Activated CD4-positive, alpha-beta T cell treated with anti-CD3 and anti-CD28 coated beads, Interleukin-2, Interleukin-6, amounts not matched to agents 100 ng/mL and 50 ng/mL, durations not matched to agents 16 hours and 8 hours (primary cell): ENCODE measurements at regions not wholly inside any gene's neighbourhood (a gene's known extent, or its start where the extent isn't known, plus 50 kb on each side); places are given as distances from the start of the nearest gene placed in this dataset.
"Not testable (repeated sequence)": the region's sequence is repeated elsewhere in the genome, so short reads cannot be mapped to it uniquely, and the experiment has no call there.

Experiments
- DNase-seq: peaks from one replicate; pipeline ENCODE4 v3.0.0-alpha.2; 2020

- no peak for DNase-seq
Observed at GRCh38 chr2:72031346-72032110, 116.1 kb downstream of the CYP26B1 start.

DNA sequence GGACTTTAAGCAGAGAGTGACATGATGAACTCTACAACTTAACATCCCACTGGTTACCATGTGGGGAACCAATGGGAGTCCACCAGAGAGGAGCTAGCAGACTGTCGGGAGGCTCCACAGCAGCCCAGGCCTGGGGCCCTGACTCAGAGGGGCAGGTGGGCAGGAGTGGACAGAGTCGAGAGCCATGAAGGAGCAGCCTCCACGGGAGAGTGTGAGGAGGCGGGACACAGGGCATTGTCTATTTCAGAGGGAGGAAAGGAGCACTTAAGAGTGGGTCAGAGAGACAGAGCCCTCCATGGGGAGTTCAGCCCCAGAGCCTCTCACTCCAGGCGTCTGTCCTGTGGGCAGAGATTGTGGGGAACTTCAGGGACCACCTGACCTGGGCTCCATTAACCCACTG, 118.7 kb downstream of the CYP26B1 start:
- no peak for DNase-seq

- DNase-seq = no peak
Observed at GRCh38 chr2:72028351-72028995, 119.2 kb downstream of the CYP26B1 start.

DNA sequence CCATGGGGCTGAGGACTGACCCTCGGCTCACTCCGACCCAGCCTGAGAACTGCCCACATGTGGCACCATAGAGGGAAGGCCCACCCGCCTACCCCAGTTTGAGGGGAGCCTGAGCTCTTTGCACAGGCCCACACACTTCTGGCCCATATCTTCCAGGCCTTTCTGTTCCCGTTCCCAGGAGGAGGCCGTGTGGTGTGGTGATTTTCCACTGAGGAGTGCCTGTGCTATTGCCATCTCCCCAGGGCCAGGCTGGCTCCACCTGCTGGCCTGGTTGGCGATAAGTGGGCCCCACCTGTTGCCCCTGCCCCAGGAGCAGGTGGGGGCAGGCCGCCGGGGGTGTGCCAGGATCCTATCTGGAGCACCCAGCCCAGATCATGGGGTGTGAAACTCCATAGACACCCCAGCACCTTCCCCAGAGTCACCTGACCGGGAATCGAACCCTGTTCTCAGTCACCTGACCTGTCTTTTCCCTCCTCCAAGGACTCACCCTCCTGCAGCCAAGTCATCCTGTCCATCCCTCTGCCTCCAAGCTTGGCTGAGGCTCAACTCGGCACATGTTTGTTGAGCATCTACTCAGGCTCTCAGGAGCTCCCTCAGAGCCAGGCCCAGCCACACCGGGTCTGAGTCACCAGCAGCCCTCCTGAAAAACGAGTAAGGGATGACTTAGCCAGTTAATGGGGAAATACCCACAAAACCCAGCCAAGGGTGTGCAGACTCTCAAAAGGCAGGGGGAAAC, 120.1 kb downstream of the CYP26B1 start:
- DNase-seq = no peak

GRCh38 chr2:72026819-72027425, 120.7 kb downstream of the CYP26B1 start:
- DNase-seq = no peak

DNA sequence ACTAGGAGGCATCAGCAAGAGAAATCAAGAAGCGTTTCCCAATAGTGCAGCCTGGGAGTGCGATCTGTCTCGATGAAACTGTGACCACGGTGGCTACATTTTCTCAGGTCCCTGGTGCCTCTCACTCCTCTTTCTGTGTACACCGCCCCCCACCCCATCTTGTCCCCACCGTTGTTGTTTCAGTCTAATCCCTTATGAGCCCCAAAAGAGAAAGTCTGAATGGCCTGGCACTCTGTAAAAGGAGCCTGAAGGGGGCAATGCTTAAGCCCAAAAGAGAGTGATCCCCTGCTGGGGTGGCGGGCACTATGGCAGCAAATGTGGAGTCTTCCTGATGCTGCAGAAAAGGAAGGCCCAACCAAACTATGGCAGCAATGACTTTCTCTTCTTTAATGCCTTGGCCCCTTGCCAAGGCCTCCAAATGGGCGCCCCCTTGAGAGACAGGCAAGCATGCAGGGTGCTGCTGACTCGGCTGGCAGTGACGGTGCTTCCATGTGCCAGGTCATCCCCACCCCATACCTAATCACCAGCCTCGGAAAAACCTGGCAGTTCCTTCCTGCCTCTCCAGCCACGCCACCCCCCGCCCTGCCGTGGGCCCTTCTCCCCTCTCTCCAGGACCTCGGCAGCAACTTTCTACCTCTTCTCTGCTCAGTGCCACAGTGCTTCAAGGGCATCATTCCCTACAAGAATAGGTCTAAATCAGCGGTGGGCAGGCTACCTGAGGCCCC, 123.0 kb downstream of the CYP26B1 start:
- DNase-seq = no peak

GRCh38 chr2:72023678-72024390, 123.8 kb downstream of the CYP26B1 start:
- DNase-seq = no peak

DNA sequence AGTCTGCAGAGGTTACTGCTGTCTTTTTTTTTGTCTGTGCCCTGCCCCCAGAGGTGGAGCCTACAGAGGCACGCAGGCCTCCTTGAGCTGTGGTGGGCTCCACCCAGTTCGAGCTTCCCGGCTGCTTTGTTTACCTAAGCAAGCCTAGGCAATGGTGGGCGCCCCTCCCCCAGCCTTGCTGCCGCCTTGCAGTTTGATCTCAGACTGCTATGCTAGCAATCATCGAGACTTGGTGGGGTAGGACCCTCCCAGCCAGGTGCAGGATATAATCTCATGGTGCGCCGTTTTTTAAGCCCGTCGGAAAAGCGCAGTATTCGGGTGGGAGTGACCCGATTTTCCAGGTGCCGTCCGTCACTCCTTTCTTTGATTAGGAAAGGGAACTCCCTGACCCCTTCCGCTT, 126.3 kb downstream of the CYP26B1 start:
- DNase-seq = not testable (repeated sequence)

GRCh38 chr2:72015266-72015665, 132.4 kb downstream of the CYP26B1 start:
- DNase-seq = no peak

- no peak for DNase-seq
Observed at GRCh38 chr2:72014831-72015230, 132.8 kb downstream of the CYP26B1 start.

DNA sequence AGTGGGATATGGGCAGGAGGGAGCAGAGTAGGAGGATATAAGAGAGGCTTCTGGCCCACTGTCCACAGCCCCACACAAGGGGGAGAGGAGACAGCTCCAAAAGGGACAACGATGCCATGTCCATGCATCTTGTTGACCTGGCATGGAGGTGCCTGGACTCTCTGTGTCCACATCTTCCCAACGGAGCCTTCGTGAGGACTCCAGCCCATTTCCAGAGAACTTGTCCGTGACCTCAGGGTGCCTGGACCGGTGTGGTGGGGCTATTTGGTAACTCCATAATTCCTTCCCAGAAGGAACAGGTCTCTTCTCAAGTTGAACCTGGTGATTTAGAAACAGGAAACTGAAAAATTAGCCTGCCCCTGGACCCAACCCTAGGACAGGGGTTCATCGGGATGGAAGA, 133.9 kb downstream of the CYP26B1 start:
- DNase-seq = no peak

DNA sequence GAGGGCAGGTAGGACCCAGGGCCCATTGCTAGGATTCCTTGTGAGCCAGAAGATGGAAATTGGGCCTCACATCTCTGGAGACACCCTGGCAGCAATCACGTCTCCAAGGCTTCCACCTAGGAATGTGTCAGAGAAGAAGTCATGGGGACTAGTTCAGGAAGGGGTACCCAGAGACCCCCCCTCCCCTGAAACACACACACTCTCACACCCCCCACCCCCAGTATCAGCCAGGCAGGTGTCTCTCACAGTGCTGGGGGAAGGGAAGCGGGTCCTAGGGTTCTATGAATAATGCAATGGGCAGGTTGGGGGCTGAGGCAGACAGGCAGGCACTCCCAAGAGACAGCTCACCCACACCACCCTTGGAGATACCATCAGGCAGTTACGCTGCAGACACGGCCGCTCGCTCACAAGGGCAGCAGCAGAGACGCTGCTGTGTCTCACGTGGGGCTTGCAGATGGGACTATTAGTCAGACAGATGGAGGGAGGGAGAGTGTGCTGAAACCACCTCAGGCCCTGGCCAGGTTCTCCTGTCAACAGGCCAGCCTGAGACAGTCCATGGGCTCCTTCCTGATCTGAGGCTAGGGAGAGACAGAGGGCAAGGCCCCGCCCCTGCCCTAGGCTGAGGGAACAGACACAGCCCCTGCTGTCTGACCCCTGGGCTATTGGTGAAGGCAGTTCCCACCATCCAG, 134.6 kb downstream of the CYP26B1 start:
- no peak for DNase-seq

- DNase-seq = no peak
Observed at GRCh38 chr2:72011791-72012190, 135.9 kb downstream of the CYP26B1 start.

DNA sequence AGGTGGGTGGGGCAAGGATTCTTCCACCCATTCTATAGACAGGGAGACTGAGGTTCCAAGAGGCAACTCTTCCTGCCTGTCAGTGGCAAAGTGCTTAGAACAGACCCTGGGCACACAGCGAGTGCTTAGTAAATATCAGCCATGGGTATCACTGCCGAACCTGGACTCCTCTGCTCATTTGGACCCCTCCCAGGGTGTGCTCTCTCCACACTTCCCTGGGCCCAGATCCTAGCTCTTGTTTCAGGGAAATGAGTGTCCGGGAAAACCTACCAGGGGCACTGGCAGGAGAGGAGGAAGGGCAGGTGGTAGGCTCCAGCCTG, 136.3 kb downstream of the CYP26B1 start:
- no peak for DNase-seq

DNA sequence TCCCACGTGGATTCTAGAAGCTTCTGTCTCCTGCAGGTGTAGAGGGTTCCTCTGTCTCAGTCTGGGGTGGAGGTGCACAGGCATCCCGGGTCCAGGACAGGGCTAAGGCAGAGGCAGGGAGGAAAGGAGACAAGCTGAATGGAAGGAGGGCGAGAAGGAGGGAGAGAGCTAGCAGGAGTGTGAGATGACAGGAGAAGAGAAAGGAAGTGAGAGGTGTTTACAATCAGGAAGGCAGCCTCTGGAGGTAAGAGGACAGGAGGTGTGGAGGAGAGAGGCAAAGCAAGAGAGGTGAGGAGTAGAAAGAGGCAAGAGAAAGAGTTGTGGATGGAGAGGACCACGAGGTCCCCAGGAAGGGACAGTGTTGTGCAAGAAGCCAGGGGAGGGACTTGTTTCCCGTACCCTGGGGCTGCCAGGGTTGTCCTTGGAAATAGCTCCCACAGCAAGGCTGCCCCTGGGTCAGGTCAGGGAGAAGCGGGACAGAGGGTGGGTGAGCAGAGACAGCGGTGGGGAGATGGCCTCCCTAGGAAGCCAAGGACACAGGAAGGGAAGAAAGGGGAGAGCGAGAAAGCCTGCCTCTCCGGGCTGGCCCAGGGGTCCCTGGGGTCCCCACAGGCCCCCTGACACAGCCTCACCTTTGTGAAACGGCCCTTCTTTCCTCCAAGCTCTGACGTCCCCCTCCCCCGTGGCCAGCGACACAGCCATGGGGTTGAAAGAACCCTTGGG, 136.9 kb downstream of the CYP26B1 start:
- DNase-seq = no peak

DNA sequence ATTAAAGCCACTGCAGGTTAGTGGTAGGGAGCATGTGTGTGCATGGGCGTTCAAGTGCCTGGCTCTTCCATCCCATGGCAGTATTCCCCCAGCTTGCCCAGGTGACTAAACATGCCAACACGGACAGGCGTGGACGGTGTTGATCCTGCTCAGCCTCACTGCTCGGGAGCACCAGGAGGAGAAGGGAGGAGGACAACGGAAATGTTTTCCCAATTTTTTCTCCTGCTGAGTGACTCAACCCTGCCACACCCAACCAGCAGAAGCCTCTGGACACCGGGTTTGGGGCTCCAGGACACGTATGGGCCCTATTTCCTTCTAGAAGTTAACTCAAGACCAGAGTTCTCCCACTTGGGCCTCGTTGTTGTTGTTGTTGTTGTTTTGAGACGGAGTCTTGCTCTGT, 139.1 kb downstream of the CYP26B1 start:
- DNase-seq = no peak

- DNase-seq = no peak
Observed at GRCh38 chr2:72007402-72007801, 140.3 kb downstream of the CYP26B1 start.

DNA sequence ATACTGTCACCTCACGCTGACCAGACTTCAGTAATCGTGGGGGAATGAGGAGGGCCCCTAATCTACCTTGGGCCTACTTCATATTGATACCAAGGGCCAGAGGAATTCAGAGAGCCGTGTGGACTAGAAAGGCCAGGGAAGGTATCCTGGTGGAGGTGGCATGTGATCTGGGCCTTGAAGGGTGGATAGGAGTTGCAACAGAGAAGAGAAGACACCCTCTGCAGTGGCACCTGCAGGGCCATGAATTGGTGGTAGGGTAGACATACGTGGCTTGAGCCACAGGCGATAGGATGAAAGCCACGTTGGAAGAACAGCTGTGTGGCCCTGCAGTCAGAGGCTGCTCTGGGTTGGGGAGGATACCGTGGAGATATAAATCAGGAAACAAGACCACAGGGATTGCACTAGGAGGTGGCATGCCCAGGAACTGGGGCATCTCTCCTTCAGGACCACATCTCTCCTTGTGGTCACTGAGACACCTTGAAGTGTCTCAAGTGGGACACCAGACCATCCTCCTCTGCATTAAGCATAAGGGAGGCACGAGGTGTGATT, 141.4 kb downstream of the CYP26B1 start:
- no peak for DNase-seq

GRCh38 chr2:72004976-72005375, 142.7 kb downstream of the CYP26B1 start:
- DNase-seq = no peak

GRCh38 chr2:72004201-72004915, 143.3 kb downstream of the CYP26B1 start:
- no peak for DNase-seq
